ENCODE measurements at regions not wholly inside any gene's neighbourhood (a gene's known extent, or its start where the extent isn't known, plus 50 kb on each side); places are given as distances from the start of the nearest gene placed in this dataset.

GRCh38 chr9:97756991-97757390 lies 59.9 kb upstream of the XPA start:
- no peak overlapping the region for H3K4me3 ChIP-seq
- no peak overlapping the region for H3K27ac ChIP-seq
- TF ChIP-seq EZH2 (IDR thresholded peaks at IDR 0.05) = no peak
- no peak for TF ChIP-seq FOXP2 (optimal IDR thresholded peaks at IDR 0.05; ENCODE audit: control extremely low read depth, extremely low read length, insufficient read depth)
- TF ChIP-seq POLR2AphosphoS5 (IDR thresholded peaks at IDR 0.05; ENCODE audit: borderline replicate concordance, low read depth, low read length) = no peak
- no peaks in the 10 kb centered on the region for H3K36me3 ChIP-seq (ENCODE audit: insufficient read depth, low read length)
- DNase-seq (ENCODE audit: low read depth, low spot score) = no peak
- H3K9me3 ChIP-seq (ENCODE audit: low read depth, low read length) = no peaks in the 10 kb centered on the region
- H3K9ac ChIP-seq (ENCODE audit: insufficient read length) = no peak overlapping the region

- no peak for DNase-seq (ENCODE audit: low read depth, low spot score)
- H3K9me3 ChIP-seq (ENCODE audit: low read depth, low read length) = no peaks in the 10 kb centered on the region
- no peak for TF ChIP-seq EZH2 (IDR thresholded peaks at IDR 0.05)
- TF ChIP-seq POLR2AphosphoS5 (IDR thresholded peaks at IDR 0.05; ENCODE audit: borderline replicate concordance, low read depth, low read length) = no peak
- TF ChIP-seq FOXP2 (optimal IDR thresholded peaks at IDR 0.05; ENCODE audit: control extremely low read depth, extremely low read length, insufficient read depth) = no peak
- no peaks in the 10 kb centered on the region for H3K36me3 ChIP-seq (ENCODE audit: insufficient read depth, low read length)
- no peak overlapping the region for H3K27ac ChIP-seq
- no peak overlapping the region for H3K9ac ChIP-seq (ENCODE audit: insufficient read length)
- no peak overlapping the region for H3K4me3 ChIP-seq
These were observed 61.3 kb upstream of the XPA start for GRCh38 chr9:97758334-97758916.

GRCh38 chr9:97759581-97760288 lies 62.6 kb upstream of the XPA start:
- Histone ChIP-seq H3K36me3 (ENCODE audit: insufficient read depth, low read length) (no peaks in the 10 kb centered on the region), H3K9ac (ENCODE audit: insufficient read length) (no peak overlapping the region), H3K27ac (no peak overlapping the region), H3K4me3 (no peak overlapping the region), H3K9me3 (ENCODE audit: low read depth, low read length) (no peaks in the 10 kb centered on the region)
- TF ChIP-seq POLR2AphosphoS5 (IDR thresholded peaks at IDR 0.05; ENCODE audit: borderline replicate concordance, low read depth, low read length) (no peak), FOXP2 (optimal IDR thresholded peaks at IDR 0.05; ENCODE audit: control extremely low read depth, extremely low read length, insufficient read depth) (no peak), EZH2 (IDR thresholded peaks at IDR 0.05) (no peak)
- DNase-seq (ENCODE audit: low read depth, low spot score) = no peak

- H3K36me3 ChIP-seq (ENCODE audit: insufficient read depth, low read length) = no peaks in the 10 kb centered on the region
- H3K9me3 ChIP-seq (ENCODE audit: low read depth, low read length) = no peaks in the 10 kb centered on the region
- no peak for DNase-seq (ENCODE audit: low read depth, low spot score)
- H3K27ac ChIP-seq = no peak overlapping the region
- TF ChIP-seq FOXP2 (optimal IDR thresholded peaks at IDR 0.05; ENCODE audit: control extremely low read depth, extremely low read length, insufficient read depth) = no peak
- no peak for TF ChIP-seq POLR2AphosphoS5 (IDR thresholded peaks at IDR 0.05; ENCODE audit: borderline replicate concordance, low read depth, low read length)
- no peak for TF ChIP-seq EZH2 (IDR thresholded peaks at IDR 0.05)
- H3K4me3 ChIP-seq = no peak overlapping the region
- H3K9ac ChIP-seq (ENCODE audit: insufficient read length) = no peak overlapping the region
These were observed 64.0 kb upstream of the XPA start for GRCh38 chr9:97761056-97761598.

GRCh38 chr9:97761879-97762278 lies 64.7 kb upstream of the XPA start:
- TF ChIP-seq EZH2 (IDR thresholded peaks at IDR 0.05) (no peak), FOXP2 (optimal IDR thresholded peaks at IDR 0.05; ENCODE audit: control extremely low read depth, extremely low read length, insufficient read depth) (no peak), POLR2AphosphoS5 (IDR thresholded peaks at IDR 0.05; ENCODE audit: borderline replicate concordance, low read depth, low read length) (no peak)
- DNase-seq (ENCODE audit: low read depth, low spot score) = no peak
- Histone ChIP-seq H3K36me3 (ENCODE audit: insufficient read depth, low read length) (no peaks in the 10 kb centered on the region), H3K9ac (ENCODE audit: insufficient read length) (no peak overlapping the region), H3K27ac (no peak overlapping the region), H3K9me3 (ENCODE audit: low read depth, low read length) (no peaks in the 10 kb centered on the region), H3K4me3 (no peak overlapping the region)

- DNase-seq (ENCODE audit: low read depth, low spot score) = no peak
- Histone ChIP-seq H3K36me3 (ENCODE audit: insufficient read depth, low read length) (no peaks in the 10 kb centered on the region), H3K27ac (no peak overlapping the region), H3K9me3 (ENCODE audit: low read depth, low read length) (no peaks in the 10 kb centered on the region), H3K4me3 (no peak overlapping the region), H3K9ac (ENCODE audit: insufficient read length) (no peak overlapping the region)
- no peak for TF ChIP-seq POLR2AphosphoS5 (IDR thresholded peaks at IDR 0.05; ENCODE audit: borderline replicate concordance, low read depth, low read length)
- TF ChIP-seq EZH2 (IDR thresholded peaks at IDR 0.05) = no peak
- TF ChIP-seq FOXP2 (optimal IDR thresholded peaks at IDR 0.05; ENCODE audit: control extremely low read depth, extremely low read length, insufficient read depth) = no peak
These were observed 66.7 kb upstream of the XPA start for GRCh38 chr9:97763874-97764273.

GRCh38 chr9:97766092-97766491 lies 69.0 kb upstream of the XPA start:
- TF ChIP-seq EZH2 (IDR thresholded peaks at IDR 0.05) (no peak), FOXP2 (optimal IDR thresholded peaks at IDR 0.05; ENCODE audit: control extremely low read depth, extremely low read length, insufficient read depth) (no peak), POLR2AphosphoS5 (IDR thresholded peaks at IDR 0.05; ENCODE audit: borderline replicate concordance, low read depth, low read length) (no peak)

GRCh38 chr9:97766610-97767009 lies 69.5 kb upstream of the XPA start:
- Histone ChIP-seq H3K4me3 (no peak overlapping the region), H3K9me3 (ENCODE audit: low read depth, low read length) (no peaks in the 10 kb centered on the region), H3K36me3 (ENCODE audit: insufficient read depth, low read length) (no peaks in the 10 kb centered on the region), H3K27ac (no peak overlapping the region), H3K9ac (ENCODE audit: insufficient read length) (no peak overlapping the region)
- DNase-seq (ENCODE audit: low read depth, low spot score) = no peak
- no peak for TF ChIP-seq POLR2AphosphoS5 (IDR thresholded peaks at IDR 0.05; ENCODE audit: borderline replicate concordance, low read depth, low read length)

More at GRCh38 chr9:97766092-97766491, 69.0 kb upstream of the XPA start:
- Histone ChIP-seq H3K27ac (no peak overlapping the region), H3K9ac (ENCODE audit: insufficient read length) (no peak overlapping the region), H3K9me3 (ENCODE audit: low read depth, low read length) (no peaks in the 10 kb centered on the region), H3K4me3 (no peak overlapping the region), H3K36me3 (ENCODE audit: insufficient read depth, low read length) (no peaks in the 10 kb centered on the region)
- no peak for DNase-seq (ENCODE audit: low read depth, low spot score)
